DMS114 treated with DMSO at 0.1 percent for 48 hours (cell line): ENCODE measurements at regions not wholly inside any gene's neighbourhood (a gene's known extent, or its start where the extent isn't known, plus 50 kb on each side); places are given as distances from the start of the nearest gene placed in this dataset.
"Not testable (repeated sequence)": the region's sequence is repeated elsewhere in the genome, so short reads cannot be mapped to it uniquely, and the experiment has no call there.

Source experiments
- DNase-seq: peaks from one replicate; lab custom pipeline; 2025; ENCODE audit not compliant: unreplicated experiment; lab: John Stamatoyannopoulos, UW

GRCh38 chr16:80263181-80263823 lies 277.5 kb upstream of the DYNLRB2 start:
- DNase-seq, result no peak

DNA sequence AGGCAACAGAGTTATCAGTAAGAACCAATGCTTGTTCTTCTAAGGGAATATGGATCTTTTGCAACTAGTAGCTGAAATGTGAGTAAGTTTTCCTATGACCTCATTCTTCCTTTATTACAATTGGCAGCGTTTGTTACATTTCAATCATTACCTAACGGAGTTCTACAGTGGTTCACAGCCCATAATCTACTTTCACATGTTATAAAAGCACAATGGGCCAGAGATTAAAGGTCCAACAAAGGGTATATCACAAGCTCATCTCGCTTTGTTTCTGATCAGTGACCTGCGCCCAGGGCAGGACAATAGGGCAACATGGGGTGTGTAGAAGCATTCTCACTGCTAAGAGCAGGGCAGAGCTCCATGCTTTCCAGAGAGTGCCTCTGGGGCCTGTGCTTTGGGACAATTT lies 279.9 kb upstream of the DYNLRB2 start:
- no peak for DNase-seq

DNA sequence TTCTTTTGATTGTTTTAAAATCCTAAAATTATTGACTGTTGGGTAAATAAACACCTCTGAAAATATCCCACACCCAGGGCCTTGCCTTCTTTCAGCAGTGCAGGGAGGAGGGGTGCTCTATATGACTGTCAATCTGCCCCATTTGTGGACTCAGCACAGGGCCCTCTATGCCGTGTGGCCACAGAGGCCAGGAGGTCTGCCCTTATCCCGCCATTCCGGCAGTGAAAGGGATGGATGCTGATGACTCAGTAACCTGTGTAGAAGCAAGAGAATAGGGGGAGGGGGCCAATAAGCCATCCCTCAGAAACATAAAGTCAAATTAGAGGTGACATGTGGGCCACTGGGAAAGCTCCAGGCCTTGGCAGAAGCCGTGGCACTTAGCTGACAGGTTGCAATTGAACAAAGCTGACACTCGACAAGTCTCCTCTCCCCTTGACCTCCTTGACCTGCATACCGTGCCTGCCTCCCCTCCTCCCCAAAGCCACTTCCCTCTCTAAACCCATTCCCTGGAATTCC lies 281.4 kb upstream of the DYNLRB2 start:
- DNase-seq, result no peak

GRCh38 chr16:80258407-80258806 lies 282.4 kb upstream of the DYNLRB2 start:
- no peak for DNase-seq

DNA sequence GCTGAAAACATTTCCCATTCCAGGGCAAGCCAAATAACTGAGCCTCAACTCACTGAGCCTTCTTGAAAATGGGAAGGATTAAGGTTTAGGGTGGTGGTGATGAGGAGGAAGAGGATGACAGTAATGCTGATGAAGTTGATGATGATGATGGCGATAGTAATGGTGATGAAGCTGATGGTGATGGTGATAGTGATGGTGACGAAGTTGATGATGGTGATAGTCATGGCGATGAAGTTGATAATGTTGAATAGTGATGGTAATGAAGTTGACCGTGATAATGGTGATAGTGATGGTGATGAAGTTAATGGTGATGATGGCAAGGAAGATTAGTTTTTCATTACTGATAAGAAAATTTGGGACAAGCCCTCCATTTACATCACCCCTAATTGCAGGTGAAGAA lies 285.8 kb upstream of the DYNLRB2 start:
- DNase-seq, result no peak

- DNase-seq, result no peak
Observed at GRCh38 chr16:80253741-80254140, 287.1 kb upstream of the DYNLRB2 start.

DNA sequence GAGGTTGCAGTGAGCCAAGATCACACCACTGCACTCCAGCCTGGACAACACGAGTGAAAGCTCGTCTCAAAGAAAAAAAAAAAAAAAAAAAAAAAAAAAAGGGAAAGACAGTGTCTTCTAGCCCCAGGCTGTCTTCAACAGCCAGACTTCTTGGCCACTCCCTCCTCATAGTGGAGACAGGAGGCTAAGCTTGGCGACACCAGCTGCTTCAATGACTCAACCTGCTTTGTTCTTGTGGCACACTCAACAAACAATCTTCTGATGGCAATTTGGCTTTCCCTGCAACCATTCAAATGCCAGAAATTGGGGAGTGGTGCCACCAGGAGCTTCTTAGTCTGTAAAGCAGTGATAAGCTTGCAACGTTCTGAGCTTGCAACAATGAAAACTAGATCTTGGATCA lies 290.4 kb upstream of the DYNLRB2 start:
- DNase-seq, result no peak

DNA sequence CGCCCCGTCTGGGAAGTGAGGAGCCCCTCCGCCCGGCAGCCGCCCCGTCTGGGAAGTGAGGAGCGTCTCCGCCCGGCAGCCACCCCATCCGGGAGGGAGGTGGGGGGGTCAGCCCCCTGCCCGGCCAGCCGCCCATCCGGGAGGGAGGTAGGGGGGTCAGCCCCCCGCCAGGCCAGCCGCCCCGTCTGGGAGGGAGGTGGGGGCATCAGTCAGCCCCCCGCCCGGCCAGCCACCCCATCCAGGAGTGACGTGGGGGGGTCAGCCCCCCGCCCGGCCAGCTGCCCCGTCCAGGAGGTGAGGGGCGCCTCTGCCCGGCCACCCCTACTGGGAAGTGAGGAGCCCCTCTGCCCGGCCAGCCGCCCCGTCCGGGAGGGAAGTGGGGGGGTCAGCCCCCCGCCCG lies 297.5 kb upstream of the DYNLRB2 start:
- not testable (repeated sequence) for DNase-seq

DNA sequence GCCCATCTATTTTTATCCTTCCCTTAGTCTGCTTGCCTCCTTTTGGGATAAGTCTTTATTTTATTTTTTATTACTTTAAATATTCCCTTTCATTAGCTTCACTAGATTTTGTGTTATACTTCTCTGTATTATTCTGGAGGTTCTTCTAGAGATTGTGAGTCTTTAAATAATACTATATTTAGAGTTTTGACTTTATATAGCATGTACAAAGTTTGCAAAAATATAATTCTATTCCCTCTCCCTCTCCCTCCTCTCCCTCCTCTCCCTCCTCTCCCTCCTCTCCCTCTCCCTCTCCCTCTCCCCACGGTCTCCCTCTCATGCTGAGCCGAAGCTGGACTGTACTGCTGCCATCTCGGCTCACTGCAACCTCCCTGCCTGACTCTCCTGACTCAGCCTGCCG lies 298.5 kb upstream of the DYNLRB2 start:
- DNase-seq, result not testable (repeated sequence)

DNA sequence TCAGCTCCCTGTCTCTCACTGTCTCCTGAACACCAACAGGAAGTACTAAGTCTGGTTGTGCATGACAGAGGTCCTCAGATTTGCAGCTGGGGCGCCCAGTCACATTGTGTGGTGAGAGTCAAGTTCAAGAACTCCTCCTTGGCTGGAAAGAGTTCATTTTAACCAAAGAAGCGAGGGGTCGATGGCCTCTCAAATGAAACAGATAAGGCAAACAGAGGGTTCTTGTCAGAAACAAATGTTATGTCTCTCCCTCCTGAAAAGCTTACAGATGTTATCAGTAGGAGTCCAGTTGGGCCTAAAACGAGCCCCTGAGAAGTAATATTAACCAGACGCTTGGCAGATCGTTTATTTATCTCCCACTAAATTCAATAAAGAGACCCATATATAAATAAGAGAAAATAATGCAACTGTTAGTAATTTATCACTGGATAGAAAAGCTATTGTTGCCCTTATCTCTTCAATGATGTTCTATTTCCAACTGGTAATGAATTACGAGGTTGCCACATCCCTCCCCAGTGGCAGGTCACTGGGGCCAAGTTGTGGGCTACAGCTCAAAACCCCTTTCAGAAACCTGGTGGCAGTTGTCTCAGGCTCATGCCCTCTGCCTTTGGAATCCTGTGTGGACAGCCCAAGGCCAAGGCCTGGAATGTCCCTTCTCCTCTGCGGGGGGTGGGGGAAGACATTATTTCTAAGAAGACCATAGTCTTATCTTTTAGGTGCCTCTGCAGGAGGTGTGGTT lies 307.5 kb upstream of the DYNLRB2 start:
- DNase-seq, result no peak

GRCh38 chr16:80231888-80232287 lies 308.9 kb upstream of the DYNLRB2 start:
- no peak for DNase-seq

DNA sequence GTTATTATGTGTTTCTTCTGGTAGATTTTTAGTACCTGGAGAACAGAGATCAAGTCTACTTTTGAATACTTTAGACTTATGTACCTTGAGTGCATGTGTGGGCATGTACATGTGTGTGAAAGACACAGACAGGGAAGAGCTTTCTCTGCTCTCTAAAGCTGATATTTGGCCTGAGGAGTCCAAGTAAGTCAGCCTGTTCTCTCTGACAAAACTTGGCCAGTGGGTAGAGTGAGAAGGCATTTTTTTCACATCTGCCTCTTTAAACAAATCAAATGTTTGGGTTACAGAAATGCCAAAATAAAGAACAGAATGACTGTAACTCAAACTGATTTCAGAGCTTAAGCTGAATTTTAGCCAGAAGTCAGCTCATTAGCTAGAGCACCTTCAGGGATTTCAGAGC lies 309.7 kb upstream of the DYNLRB2 start:
- no peak for DNase-seq

DNA sequence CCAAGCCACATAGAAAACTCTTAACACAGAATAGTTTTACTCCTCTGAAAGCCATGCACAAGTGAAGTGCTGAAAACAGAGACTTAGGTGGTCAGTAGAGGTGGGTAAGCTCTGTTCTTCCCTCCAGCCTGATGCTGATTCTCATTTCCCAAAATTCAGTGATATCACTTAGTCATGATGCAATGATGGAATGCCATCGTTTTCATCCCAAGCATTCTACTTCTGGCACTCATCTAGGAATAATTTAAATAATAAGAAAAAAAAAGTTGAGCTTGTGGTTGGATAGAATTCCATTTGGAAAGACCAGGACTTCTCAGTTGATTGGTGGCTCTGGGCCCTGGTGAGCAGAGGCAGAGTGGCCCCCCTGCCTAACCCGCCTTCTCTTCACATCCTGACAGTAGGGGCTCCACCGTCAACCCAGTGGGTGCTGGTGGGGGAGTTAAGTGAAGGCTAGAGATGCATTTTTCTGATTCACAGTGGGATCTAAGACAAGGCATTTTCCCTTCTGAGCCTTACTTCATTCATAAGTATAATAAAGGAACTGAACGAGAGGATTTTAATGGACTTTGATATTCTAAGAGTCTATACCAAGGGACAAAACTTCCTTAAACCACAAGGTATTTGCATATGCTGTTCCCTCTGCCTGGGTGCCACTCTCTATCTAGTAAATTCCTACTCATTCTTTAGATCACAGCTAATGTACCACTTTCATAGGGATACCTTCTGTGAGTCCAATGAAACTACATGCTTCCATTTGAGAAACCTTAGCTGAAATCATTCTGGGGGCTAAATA lies 310.3 kb upstream of the DYNLRB2 start:
- DNase-seq, result no peak

DNA sequence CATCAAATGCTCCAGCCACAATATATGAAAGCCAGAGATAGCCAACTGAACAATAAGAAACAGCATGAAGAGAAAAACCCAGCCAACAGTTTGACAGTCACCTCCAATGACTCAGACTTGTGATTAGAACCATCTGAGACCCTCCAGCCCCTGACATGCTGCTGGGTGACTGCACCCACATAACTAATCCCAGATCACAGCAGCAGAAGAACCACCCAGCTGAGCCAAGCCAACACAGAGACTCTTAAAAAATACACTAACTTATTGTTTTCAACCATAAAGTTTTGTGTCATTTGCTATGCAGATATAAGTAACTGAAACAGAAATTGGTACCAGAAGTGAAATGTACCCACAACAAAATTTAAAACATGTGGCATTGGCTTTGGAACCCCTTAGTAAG lies 314.3 kb upstream of the DYNLRB2 start:
- DNase-seq, result no peak

GRCh38 chr16:80210787-80211186 lies 330.0 kb upstream of the DYNLRB2 start:
- DNase-seq, result no peak

DNA sequence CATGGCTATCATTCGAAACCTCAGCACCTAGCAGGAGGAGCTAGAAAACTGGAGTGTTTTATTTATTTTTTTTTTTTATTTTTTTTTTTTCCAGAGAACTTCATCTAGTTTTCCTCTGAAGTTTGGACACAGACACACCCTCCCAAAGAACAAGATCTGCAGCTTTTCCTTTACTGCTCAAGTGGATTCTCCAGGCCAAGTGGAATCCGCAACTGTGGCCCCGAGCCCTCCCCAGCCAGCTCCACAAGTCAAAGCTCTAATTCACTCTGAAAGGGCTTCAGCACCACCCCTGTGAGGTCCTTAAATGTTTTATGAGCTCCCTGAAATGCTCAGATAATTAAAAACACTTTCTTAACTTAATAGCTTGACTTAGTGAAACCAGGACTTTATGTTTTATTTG lies 332.1 kb upstream of the DYNLRB2 start:
- no peak for DNase-seq

DNA sequence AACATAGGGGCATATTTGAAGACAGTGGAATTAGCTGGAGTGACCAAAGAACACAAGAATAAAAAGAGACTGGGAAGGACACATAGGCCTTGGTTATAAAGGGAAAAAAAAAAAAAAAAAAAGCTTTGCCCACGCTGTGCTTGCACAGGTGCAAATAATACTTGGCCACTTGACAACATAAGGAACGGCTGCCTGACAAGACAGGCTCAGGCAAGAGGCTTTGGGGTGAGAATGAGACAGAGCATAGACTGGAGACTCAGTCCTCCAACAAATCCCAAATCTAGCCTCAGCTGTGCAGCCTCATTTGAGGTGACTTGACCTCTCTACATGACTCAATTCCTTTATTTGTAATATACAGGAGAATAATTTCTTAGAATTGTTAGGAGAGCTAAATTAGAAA lies 332.8 kb upstream of the DYNLRB2 start:
- no peak for DNase-seq

- no peak for DNase-seq
Observed at GRCh38 chr16:80203821-80204220, 337.0 kb upstream of the DYNLRB2 start.

GRCh38 chr16:80202831-80203413 lies 337.9 kb upstream of the DYNLRB2 start:
- DNase-seq, result no peak

- DNase-seq, result no peak
Observed at GRCh38 chr16:80200079-80200478, 340.7 kb upstream of the DYNLRB2 start.

- no peak for DNase-seq
Observed at GRCh38 chr16:80199614-80200013, 341.2 kb upstream of the DYNLRB2 start.
